Psoas muscle (tissue), 7 donors: ENCODE measurements at regions not wholly inside any gene's neighbourhood (a gene's known extent, or its start where the extent isn't known, plus 50 kb on each side); places are given as distances from the start of the nearest gene placed in this dataset.

Experiments
- ATAC-seq, 4 donors: fragments of 200-7000 bp; cut with Tn5 transposase; one replicate each; pipeline ENCODE4 v1.9.1; 2020; ENCODE audit warnings: moderate library complexity in 3 of 4, mild to moderate bottlenecking in 2 of 4
- DNase-seq, 2 donors: peaks; one replicate each; pipeline ENCODE4 v3.0.0-alpha.2; 2020
- H3K27ac ChIP-seq: fragments of 200-600 bp; one replicate; pipeline ENCODE4 v1.8.0; 2022
- H3K27me3 ChIP-seq, 3 donors: fragments of 200-600 bp in 1 of 3; one replicate each; pipeline versions ENCODE4 v1.6.1 to v1.8.0; 2013 to 2022; ENCODE audit warnings: low read length in 2 of 3, mild to moderate bottlenecking in 2 of 3, moderate library complexity in 1 of 3; ENCODE audit not compliant: insufficient read depth in 3 of 3
- H3K36me3 ChIP-seq, 2 donors: fragments of 200-600 bp in 1 of 2; one replicate each; pipeline versions ENCODE4 v1.6.1 to v1.8.0; 2013 to 2022; ENCODE audit warnings: low read depth in 1 of 2, mild to moderate bottlenecking in 1 of 2, moderate library complexity in 1 of 2; ENCODE audit not compliant: insufficient read depth in 1 of 2
- H3K4me1 ChIP-seq: fragments of 200-600 bp; one replicate; pipeline ENCODE4 v1.8.0; 2022
- H3K4me3 ChIP-seq: fragments of 200-600 bp; one replicate; pipeline ENCODE4 v1.8.0; 2022; ENCODE audit warnings: mild to moderate bottlenecking
- H3K9me3 ChIP-seq: fragments of 200-600 bp; one replicate; pipeline ENCODE4 v1.8.0; 2022
- CTCF ChIP-seq: fragments of 200-600 bp; IDR thresholded peaks from one replicate; pipeline ENCODE4 v1.8.0; 2022; ENCODE audit warnings: antibody characterized with exemption
- WGBS, 3 donors: extraction: QIAGEN DNeasy Blood & Tissue Kit; methylation state at CpG; one replicate each; pipeline versions ENCODE4 v1.1.6 to v1.1.7; 2013; 5-methylcytosine and 5-hydroxymethylcytosine counted together
- intact Hi-C, 2 donors: fragments of 100-400 bp; cut with DNase I; formaldehyde crosslinking; loops; one replicate each; pipeline versions ENCODE4 v1.11.0 to v1.14.2; 2022
- donor health status: healthy with polysubstance abuse.
- donor health status: DM: no; HTN: no; CAD: no; lungs with moderate emphysema.
- donor health status: Bipolar disorder and iron deficiency.
- donor health status: healthy.
- donor health status: DM: yes; HTN: yes; CAD: no.
- donor health status: DM: no; HTN: no; CAD: no.
- donor health status: DM: yes; HTN: yes; CAD: no.

GRCh38 chr10:53543410-53543809, 770.8 kb upstream of the MBL2 start:
- H3K4me1 ChIP-seq, result no peaks in the 10 kb centered on the region
- no peaks in the 10 kb centered on the region for H3K27me3 ChIP-seq
- no peak overlapping the region for H3K27ac ChIP-seq
- intact Hi-C loops, result no loop called here
- no peak overlapping the region for H3K4me3 ChIP-seq
- H3K36me3 ChIP-seq, result no peaks in the 10 kb centered on the region
- H3K9me3 ChIP-seq, result no peaks in the 10 kb centered on the region
- ATAC-seq, result no peak
- DNase-seq, result no peak
- WGBS, 3 donors, result 87 to 91% (median 89%) methylated on average over 2 of the region's 2 CpGs
- no peak for TF ChIP-seq CTCF

GRCh38 chr10:53537508-53537907, 764.9 kb upstream of the MBL2 start:
- no peaks in the 10 kb centered on the region for H3K9me3 ChIP-seq
- TF ChIP-seq CTCF, result no peak
- intact Hi-C loops, result no loop called here
- no peaks in the 10 kb centered on the region for H3K4me1 ChIP-seq
- no peaks in the 10 kb centered on the region for H3K36me3 ChIP-seq
- no peak overlapping the region for H3K27ac ChIP-seq
- H3K27me3 ChIP-seq, result no peaks in the 10 kb centered on the region
- DNase-seq (no peak), ATAC-seq (no peak)
- no peak overlapping the region for H3K4me3 ChIP-seq

- TF ChIP-seq CTCF, result no peak
- ATAC-seq, result no peak
- no peak overlapping the region for H3K27ac ChIP-seq
- 67 to 77% (median 74%) methylated on average over 5 of the region's 5 CpGs for WGBS, 3 donors
- intact Hi-C loops, result no loop called here
- no peak overlapping the region for H3K4me3 ChIP-seq
- no peaks in the 10 kb centered on the region for H3K4me1 ChIP-seq
- no peak for DNase-seq
- no peaks in the 10 kb centered on the region for H3K27me3 ChIP-seq
- H3K9me3 ChIP-seq, result no peaks in the 10 kb centered on the region
- no peaks in the 10 kb centered on the region for H3K36me3 ChIP-seq
Measured at GRCh38 chr10:53536322-53536721, 763.7 kb upstream of the MBL2 start.

DNA sequence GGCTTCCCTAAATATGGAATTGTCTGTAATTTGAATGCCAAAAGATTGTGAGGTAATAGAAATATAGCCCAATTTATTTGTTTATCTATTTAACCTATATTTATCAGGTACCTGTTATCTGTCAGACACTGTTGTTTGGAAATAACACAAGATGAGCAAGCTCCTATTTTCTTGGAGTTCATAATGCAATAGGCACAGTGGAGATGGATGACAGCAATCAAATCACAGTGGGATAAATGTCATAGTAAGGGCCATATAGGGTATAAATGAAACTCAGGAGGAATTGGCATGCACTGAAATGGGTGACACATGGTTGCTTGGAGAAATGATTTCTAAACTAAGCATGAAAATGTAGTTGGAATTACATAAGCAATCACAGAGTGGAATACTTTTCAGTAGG, 761.8 kb upstream of the MBL2 start:
- no peak for DNase-seq
- intact Hi-C loops, result no loop called here
- no peak for TF ChIP-seq CTCF
- no peak for ATAC-seq
- Histone ChIP-seq H3K36me3 (no peaks in the 10 kb centered on the region), H3K4me3 (no peak overlapping the region), H3K4me1 (no peaks in the 10 kb centered on the region), H3K27me3 (no peaks in the 10 kb centered on the region), H3K27ac (no peak overlapping the region), H3K9me3 (no peaks in the 10 kb centered on the region)

GRCh38 chr10:53528974-53529373, 756.4 kb upstream of the MBL2 start:
- Histone ChIP-seq H3K27me3 (no peaks in the 10 kb centered on the region), H3K27ac (no peak overlapping the region), H3K36me3 (no peaks in the 10 kb centered on the region), H3K4me3 (no peak overlapping the region), H3K4me1 (no peaks in the 10 kb centered on the region), H3K9me3 (no peaks in the 10 kb centered on the region)
- intact Hi-C loops, result no loop called here
- ATAC-seq (no peak), DNase-seq (no peak)
- no peak for TF ChIP-seq CTCF
- WGBS, 3 donors, result 67 to 76% (median 69%) methylated on average over 2 of the region's 2 CpGs
